H9 (cell line): ENCODE measurements at regions not wholly inside any gene's neighbourhood (a gene's known extent, or its start where the extent isn't known, plus 50 kb on each side); places are given as distances from the start of the nearest gene placed in this dataset.

Experiments used
- DNase-seq: peaks from one replicate; pipeline ENCODE4 v3.0.0-alpha.2; 2017
- H2AFZ ChIP-seq: one replicate; pipeline ENCODE4 v1.6.1; 2013; ENCODE audit warnings: mild to moderate bottlenecking, low read length, control low read depth, moderate library complexity
- H2AK5ac ChIP-seq: 2 replicates; pipeline ENCODE4 v1.6.1; 2013; ENCODE audit warnings: low read length, control low read depth, mixed read lengths; ENCODE audit not compliant: insufficient read length
- H2BK120ac ChIP-seq: one replicate; pipeline ENCODE4 v1.6.1; 2013; ENCODE audit warnings: low read depth, mild to moderate bottlenecking, low read length, control low read depth, inconsistent platforms; ENCODE audit not compliant: poor library complexity, severe bottlenecking
- H2BK12ac ChIP-seq: 2 replicates; pipeline ENCODE4 v1.6.1; 2013; ENCODE audit warnings: low read length, control low read depth, mixed read lengths, low read depth; ENCODE audit not compliant: insufficient read length
- H2BK15ac ChIP-seq: 2 replicates; pipeline ENCODE4 v1.6.1; 2013; ENCODE audit warnings: low read depth, low read length, control low read depth
- H2BK20ac ChIP-seq: one replicate; pipeline ENCODE4 v1.6.1; 2013; ENCODE audit warnings: low read depth, mild to moderate bottlenecking, low read length, control low read depth, inconsistent platforms; ENCODE audit not compliant: poor library complexity, severe bottlenecking
- H2BK5ac ChIP-seq: 2 replicates; pipeline ENCODE4 v1.6.1; 2013; ENCODE audit warnings: low read length, control low read depth, mixed read lengths; ENCODE audit not compliant: insufficient read length
- H3K14ac ChIP-seq: 2 replicates; pipeline ENCODE4 v1.6.1; 2013; ENCODE audit warnings: low read length, control low read depth; ENCODE audit not compliant: insufficient read depth
- H3K18ac ChIP-seq: 2 replicates; pipeline ENCODE4 v1.6.1; 2013; ENCODE audit warnings: low read depth, mild to moderate bottlenecking, mixed read lengths, low read length, control low read depth; ENCODE audit not compliant: insufficient read length
- H3K23ac ChIP-seq: 2 replicates; pipeline ENCODE4 v1.6.1; 2013; ENCODE audit warnings: low read length, control low read depth, mixed read lengths, low read depth; ENCODE audit not compliant: insufficient read length
- H3K23me2 ChIP-seq: 2 replicates; pipeline ENCODE4 v1.6.1; 2013; ENCODE audit warnings: low read depth, mild to moderate bottlenecking, mixed read lengths, low read length, control low read depth; ENCODE audit not compliant: insufficient read length, poor library complexity, severe bottlenecking
- H3K27ac ChIP-seq: 2 replicates; pipeline ENCODE4 v1.5.1; 2013; ENCODE audit warnings: low read length, control low read depth, mixed read lengths, low read depth; ENCODE audit not compliant: insufficient read length
- H3K27me3 ChIP-seq: 2 replicates; pipeline ENCODE4 v1.6.1; 2013; ENCODE audit warnings: low read length, control low read depth, inconsistent platforms; ENCODE audit not compliant: insufficient read depth
- H3K4ac ChIP-seq: 2 replicates; pipeline ENCODE4 v1.6.1; 2013; ENCODE audit warnings: low read depth, mild to moderate bottlenecking, control low read depth, inconsistent platforms, low read length, moderate library complexity
- H3K4me1 ChIP-seq: 2 replicates; pipeline ENCODE4 v1.6.1; 2013; ENCODE audit warnings: low read length, control low read depth, inconsistent platforms; ENCODE audit not compliant: insufficient read depth
- H3K4me2 ChIP-seq: 2 replicates; pipeline ENCODE4 v1.6.1; 2013; ENCODE audit warnings: low read length, control low read depth, mixed read lengths; ENCODE audit not compliant: insufficient read length, insufficient read depth
- H3K56ac ChIP-seq: 2 replicates; pipeline ENCODE4 v1.6.1; 2013; ENCODE audit warnings: low read depth, mild to moderate bottlenecking, mixed read lengths, low read length, control low read depth; ENCODE audit not compliant: insufficient read length
- H3K79me1 ChIP-seq: 2 replicates; pipeline ENCODE4 v1.6.1; 2013; ENCODE audit warnings: low read depth, mild to moderate bottlenecking, moderate library complexity, low read length, control low read depth, inconsistent platforms; ENCODE audit not compliant: insufficient read depth, poor library complexity, severe bottlenecking
- H3K79me2 ChIP-seq: 2 replicates; pipeline ENCODE4 v1.6.1; 2013; ENCODE audit warnings: low read length, control low read depth, inconsistent platforms; ENCODE audit not compliant: insufficient read depth
- H3K9ac ChIP-seq: 2 replicates; pipeline ENCODE4 v1.6.1; 2013; ENCODE audit warnings: low read length, control low read depth, mixed read lengths; ENCODE audit not compliant: insufficient read length; ENCODE audit errors: extremely low read depth
- H3K9me3 ChIP-seq: one replicate; pipeline ENCODE4 v1.6.1; 2013; ENCODE audit warnings: low read depth, low read length, inconsistent platforms; ENCODE audit not compliant: control insufficient read depth
- H3T11ph ChIP-seq: one replicate; pipeline ENCODE4 v1.6.1; 2013; ENCODE audit warnings: mild to moderate bottlenecking, low read length, control low read depth, inconsistent platforms
- H4K20me1 ChIP-seq: one replicate; pipeline ENCODE4 v1.6.1; 2013; ENCODE audit not compliant: control insufficient read depth, insufficient read length, insufficient read depth
- H4K5ac ChIP-seq: 2 replicates; pipeline ENCODE4 v1.6.1; 2013; ENCODE audit warnings: low read depth, mild to moderate bottlenecking, mixed read lengths, low read length, control low read depth; ENCODE audit not compliant: insufficient read length
- H4K8ac ChIP-seq: replicated peaks from 2 replicates; pipeline ENCODE4 v1.6.1; 2013; ENCODE audit warnings: low read length, control low read depth, mixed read lengths, low read depth; ENCODE audit not compliant: insufficient read length
- H4K91ac ChIP-seq: 2 replicates; pipeline ENCODE4 v1.6.1; 2013; ENCODE audit warnings: low read depth, mild to moderate bottlenecking, moderate library complexity, mixed read lengths, low read length, control low read depth; ENCODE audit not compliant: insufficient read length
- H3K27ac Mint-ChIP-seq, 3 experiments: 2 replicates in 2 of 3; 3 replicates in 1 of 3; pipeline ENCODE4 v1.8.0; 2020 to 2021; ENCODE audit warnings: mixed read lengths in 3 of 3, mild to moderate bottlenecking in 1 of 3, moderate library complexity in 1 of 3
- H3K27me3 Mint-ChIP-seq: 2 replicates; pipeline ENCODE4 v1.8.0; 2021; ENCODE audit warnings: low read depth, mild to moderate bottlenecking, moderate library complexity, mixed read lengths
- H3K36me3 Mint-ChIP-seq, 3 experiments: 2 replicates in 2 of 3; 3 replicates in 1 of 3; pipeline ENCODE4 v1.8.0; 2020 to 2021; ENCODE audit warnings: low read depth in 3 of 3, mixed read lengths in 3 of 3; ENCODE audit not compliant: insufficient read depth in 1 of 3
- H3K4me1 Mint-ChIP-seq, 2 experiments: 2 replicates each; pipeline ENCODE4 v1.8.0; 2020; ENCODE audit warnings: mixed read lengths in 2 of 2
- H3K4me3 Mint-ChIP-seq, 2 experiments: 2 replicates in 1 of 2; 3 replicates in 1 of 2; pipeline ENCODE4 v1.8.0; 2020 to 2021; ENCODE audit warnings: mild to moderate bottlenecking in 2 of 2, mixed read lengths in 2 of 2, moderate library complexity in 1 of 2
- H3K9me3 Mint-ChIP-seq, 2 experiments: 2 replicates in 1 of 2; 3 replicates in 1 of 2; pipeline ENCODE4 v1.8.0; 2020; ENCODE audit warnings: mild to moderate bottlenecking in 2 of 2, mixed read lengths in 2 of 2, moderate library complexity in 1 of 2
- CTCF ChIP-seq: fragments of 200-600 bp; sonication (generic); conservative IDR thresholded peaks from 3 replicates; pipeline ENCODE4 v1.8.0; 2021; ENCODE audit warnings: antibody characterized with exemption, mild to moderate bottlenecking
- WGBS: extraction: QIAGEN DNeasy Blood & Tissue Kit; methylation state at CpG from one replicate; pipeline ENCODE4 v1.1.7; 2013; ENCODE audit warnings: missing lambda C conversion rate, low lambda C conversion rate, mixed read lengths; ENCODE audit not compliant: insufficient read length; ENCODE audit errors: extremely low coverage; 5-methylcytosine and 5-hydroxymethylcytosine counted together

- no peak overlapping the region for H3K27ac ChIP-seq
- no peak overlapping the region for H3K9ac ChIP-seq
- H3K56ac ChIP-seq = no peak overlapping the region
- H3K18ac ChIP-seq = no peak overlapping the region
- no peak overlapping the region for H4K91ac ChIP-seq
- no peaks in the 10 kb centered on the region for H3K36me3 Mint-ChIP-seq
- TF ChIP-seq CTCF = no peak
- no peaks in the 10 kb centered on the region for H3K9me3 ChIP-seq
- no peak overlapping the region for H3K4ac ChIP-seq
- H4K20me1 ChIP-seq = no peaks in the 10 kb centered on the region
- H2AK5ac ChIP-seq = no peak overlapping the region
- H3K23ac ChIP-seq = no peak overlapping the region
- H4K8ac ChIP-seq = no peak overlapping the region
- peaks cover 11 to 14% of the 10 kb centered on the region in 2 experiments for H3K4me1 Mint-ChIP-seq
- H3T11ph ChIP-seq = no peak overlapping the region
- H4K5ac ChIP-seq = no peak overlapping the region
- no peak overlapping the region for H2BK5ac ChIP-seq
- H3K27me3 Mint-ChIP-seq = no peaks in the 10 kb centered on the region; the same call in 1 of the 2 replicates
- no peak overlapping the region for H3K27ac Mint-ChIP-seq
- no peak overlapping the region for H3K4me2 ChIP-seq
- no peaks in the 10 kb centered on the region for H3K9me3 Mint-ChIP-seq
- no peaks in the 10 kb centered on the region for H3K23me2 ChIP-seq
- H2AFZ ChIP-seq = no peak overlapping the region
- no peak overlapping the region for H3K14ac ChIP-seq
- H2BK15ac ChIP-seq = no peak overlapping the region
- no peak for DNase-seq
- no peaks in the 10 kb centered on the region for H3K79me2 ChIP-seq
- no peak overlapping the region for H3K4me3 Mint-ChIP-seq
- no peak overlapping the region for H2BK20ac ChIP-seq
- no peaks in the 10 kb centered on the region for H3K79me1 ChIP-seq
- H2BK12ac ChIP-seq = no peak overlapping the region
- no peaks in the 10 kb centered on the region for H3K27me3 ChIP-seq
- no CpG with 5 or more reads among the region's 5 CpGs for WGBS
- H2BK120ac ChIP-seq = no peak overlapping the region
- no peaks in the 10 kb centered on the region; the same call in 1 of the 2 replicates for H3K4me1 ChIP-seq
Observed at GRCh38 chr4:53647547-53647946, 56.3 kb upstream of the LNX1 start.
